ENCODE measurements at regions not wholly inside any gene's neighbourhood (a gene's known extent, or its start where the extent isn't known, plus 50 kb on each side); places are given as distances from the start of the nearest gene placed in this dataset.

DNA sequence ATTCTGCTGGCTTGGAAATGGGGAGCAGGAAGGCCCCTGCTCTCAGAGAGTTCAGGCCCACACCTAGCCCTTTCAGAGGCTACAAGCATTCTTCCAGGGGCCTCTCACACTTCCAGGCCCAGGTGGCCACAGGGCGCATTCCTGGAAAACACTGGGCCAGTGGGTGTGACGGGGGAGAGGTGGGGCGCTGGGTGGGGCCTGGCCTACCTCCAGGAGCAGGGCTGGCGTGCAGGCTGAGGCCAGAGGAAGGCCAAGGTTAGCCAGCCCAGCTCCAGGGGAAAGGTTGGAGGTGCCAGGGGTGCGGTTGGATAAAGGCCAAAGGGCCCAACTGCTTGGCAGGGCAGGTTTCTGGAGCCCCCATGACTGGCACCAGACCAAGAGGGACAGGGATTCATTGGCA is 198.2 kb downstream of the MAF start:
- no peak overlapping the region for H3K27ac Mint-ChIP-seq
- DNase-seq (ENCODE audit: low spot score): no peak
- peaks cover 1% of the 10 kb centered on the region for H3K27me3 Mint-ChIP-seq (ENCODE audit: low read depth)
- peaks cover 12% of the 10 kb centered on the region for H3K9me3 Mint-ChIP-seq
- H3K36me3 Mint-ChIP-seq (ENCODE audit: low read depth): no peaks in the 10 kb centered on the region
- no peak overlapping the region for H3K4me3 Mint-ChIP-seq
- no peaks in the 10 kb centered on the region for H3K4me1 Mint-ChIP-seq (ENCODE audit: low read depth)

DNA sequence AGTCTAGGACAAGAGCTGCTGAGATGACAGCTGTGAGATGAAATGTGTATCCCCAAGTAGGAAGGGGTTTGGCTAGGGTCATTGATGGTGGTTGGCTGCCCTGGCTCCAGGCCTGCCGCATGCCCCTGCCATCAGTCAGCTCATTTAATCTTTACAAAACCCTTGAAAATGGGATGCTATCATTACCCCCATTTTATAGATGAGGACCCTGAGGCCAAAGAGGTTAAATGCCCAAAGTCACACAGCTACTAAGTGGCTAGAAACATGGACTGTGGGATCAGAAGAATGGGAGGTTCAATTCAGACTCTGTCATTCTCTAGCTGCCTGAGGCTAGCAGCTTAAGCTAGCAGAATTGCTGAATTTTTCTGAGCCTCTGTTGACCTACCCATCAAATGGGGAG is 198.8 kb downstream of the MAF start:
- Mint-ChIP-seq H3K4me3 (no peak overlapping the region), H3K9me3 (peaks cover 12% of the 10 kb centered on the region), H3K36me3 (ENCODE audit: low read depth) (no peaks in the 10 kb centered on the region), H3K27me3 (ENCODE audit: low read depth) (no peaks in the 10 kb centered on the region), H3K4me1 (ENCODE audit: low read depth) (no peaks in the 10 kb centered on the region), H3K27ac (no peak overlapping the region)
- DNase-seq (ENCODE audit: low spot score): no peak

DNA sequence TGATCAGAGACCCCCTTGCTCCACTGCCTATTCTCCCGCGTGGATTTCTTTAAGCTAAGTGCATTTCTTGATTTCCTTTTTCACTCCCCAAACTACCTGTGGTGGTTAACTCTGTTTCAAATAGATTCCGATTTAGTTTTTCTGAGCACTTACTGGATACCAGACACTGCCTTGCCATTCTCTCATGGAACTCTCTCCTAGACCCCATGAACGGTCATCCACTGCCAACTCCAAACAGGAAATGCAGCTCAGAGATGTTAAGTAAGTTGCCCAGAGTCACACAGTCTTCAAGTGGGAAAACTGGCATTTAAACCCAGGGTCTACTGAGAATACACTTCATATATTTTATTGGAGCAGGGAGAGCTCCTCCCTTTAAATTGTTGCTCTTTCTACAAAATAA is 199.4 kb downstream of the MAF start:
- peaks cover 10% of the 10 kb centered on the region for H3K9me3 Mint-ChIP-seq
- H3K4me3 Mint-ChIP-seq: no peak overlapping the region
- H3K36me3 Mint-ChIP-seq (ENCODE audit: low read depth): no peaks in the 10 kb centered on the region
- H3K27me3 Mint-ChIP-seq (ENCODE audit: low read depth): no peaks in the 10 kb centered on the region
- no peak overlapping the region for H3K27ac Mint-ChIP-seq
- H3K4me1 Mint-ChIP-seq (ENCODE audit: low read depth): no peaks in the 10 kb centered on the region
- no peak for DNase-seq (ENCODE audit: low spot score)

- Mint-ChIP-seq H3K4me1 (ENCODE audit: low read depth) (no peaks in the 10 kb centered on the region), H3K4me3 (no peak overlapping the region), H3K27me3 (ENCODE audit: low read depth) (no peaks in the 10 kb centered on the region), H3K9me3 (peaks cover 4% of the 10 kb centered on the region), H3K27ac (no peak overlapping the region), H3K36me3 (ENCODE audit: low read depth) (no peaks in the 10 kb centered on the region)
- no peak for DNase-seq (ENCODE audit: low spot score)
Measured at GRCh38 chr16:79400462-79401149, 199.9 kb downstream of the MAF start.

GRCh38 chr16:79395591-79395990 is 204.9 kb downstream of the MAF start:
- no peak overlapping the region for H3K4me3 Mint-ChIP-seq
- H3K27me3 Mint-ChIP-seq (ENCODE audit: low read depth): peaks cover 11% of the 10 kb centered on the region
- H3K36me3 Mint-ChIP-seq (ENCODE audit: low read depth): no peaks in the 10 kb centered on the region
- no peak for DNase-seq (ENCODE audit: low spot score)
- H3K9me3 Mint-ChIP-seq: no peaks in the 10 kb centered on the region
- H3K27ac Mint-ChIP-seq: no peak overlapping the region
- H3K4me1 Mint-ChIP-seq (ENCODE audit: low read depth): peaks cover 10% of the 10 kb centered on the region

DNA sequence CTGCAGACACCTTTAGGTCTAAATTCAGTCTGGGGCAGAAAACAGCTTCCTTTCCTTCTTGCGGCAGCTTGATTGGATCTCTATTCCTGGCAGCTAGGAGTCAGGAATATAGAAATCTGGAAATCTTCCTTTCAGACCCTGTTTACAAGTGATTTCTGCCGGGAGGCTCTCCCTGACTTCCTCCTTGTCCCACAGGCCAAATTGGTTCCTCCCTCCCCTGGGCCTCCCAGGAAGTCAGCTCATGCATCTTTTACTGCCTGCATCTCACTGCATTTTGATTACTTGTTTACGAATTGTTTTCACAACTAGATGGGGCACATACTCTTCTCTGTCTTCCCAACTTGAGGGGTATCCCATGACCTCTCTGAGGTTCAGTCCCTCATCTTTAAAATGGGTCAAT is 206.3 kb downstream of the MAF start:
- Mint-ChIP-seq H3K9me3 (no peaks in the 10 kb centered on the region), H3K4me3 (no peak overlapping the region), H3K27me3 (ENCODE audit: low read depth) (peaks cover 11% of the 10 kb centered on the region), H3K4me1 (ENCODE audit: low read depth) (peaks cover 10% of the 10 kb centered on the region), H3K36me3 (ENCODE audit: low read depth) (no peaks in the 10 kb centered on the region), H3K27ac (no peak overlapping the region)
- DNase-seq (ENCODE audit: low spot score): no peak

DNA sequence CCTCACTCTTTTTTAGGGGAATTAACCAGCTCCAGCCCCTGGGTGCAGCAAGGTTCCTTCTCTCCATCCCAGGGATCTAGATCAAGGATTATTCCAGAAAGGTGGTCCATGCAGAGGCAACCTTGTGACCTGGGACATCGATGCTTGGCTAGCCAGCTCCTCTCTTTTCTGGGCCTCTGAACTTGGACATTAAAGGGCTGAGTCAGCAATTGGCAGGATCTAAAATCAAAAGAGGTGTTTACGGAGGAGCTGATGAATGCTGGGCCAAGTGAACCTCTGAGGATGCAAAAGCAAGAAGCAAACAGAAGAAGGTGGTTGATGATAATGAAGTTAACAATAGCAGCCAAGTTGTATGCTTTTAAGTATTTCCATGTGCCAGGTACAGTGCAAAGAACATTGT is 207.0 kb downstream of the MAF start:
- Mint-ChIP-seq H3K4me1 (ENCODE audit: low read depth) (peaks cover 10% of the 10 kb centered on the region), H3K36me3 (ENCODE audit: low read depth) (no peaks in the 10 kb centered on the region), H3K9me3 (no peaks in the 10 kb centered on the region), H3K27ac (no peak overlapping the region), H3K4me3 (no peak overlapping the region), H3K27me3 (ENCODE audit: low read depth) (peaks cover 11% of the 10 kb centered on the region)
- no peak for DNase-seq (ENCODE audit: low spot score)

DNA sequence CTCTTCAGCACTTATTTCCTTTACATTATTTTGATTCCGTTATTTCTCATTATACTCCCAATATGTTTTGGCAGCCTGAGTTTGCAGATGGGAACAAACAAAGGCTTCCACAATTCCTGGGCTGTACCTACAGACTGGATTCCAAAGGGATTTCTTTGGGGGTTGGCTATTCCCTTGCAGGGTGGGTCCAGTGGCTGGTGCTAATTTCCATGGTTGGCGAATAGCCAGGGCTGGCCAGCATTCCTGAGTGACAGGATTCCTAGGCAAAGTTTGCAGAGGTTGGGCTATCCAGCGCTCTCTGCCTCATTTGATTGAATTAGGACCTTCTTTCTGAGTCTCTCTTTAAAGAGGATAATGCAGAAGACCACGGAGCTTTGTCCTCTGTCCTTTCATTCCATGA is 207.4 kb downstream of the MAF start:
- no peaks in the 10 kb centered on the region for H3K9me3 Mint-ChIP-seq
- peaks cover 11% of the 10 kb centered on the region for H3K27me3 Mint-ChIP-seq (ENCODE audit: low read depth)
- no peaks in the 10 kb centered on the region for H3K36me3 Mint-ChIP-seq (ENCODE audit: low read depth)
- H3K27ac Mint-ChIP-seq: no peak overlapping the region
- peaks cover 10% of the 10 kb centered on the region for H3K4me1 Mint-ChIP-seq (ENCODE audit: low read depth)
- no peak for DNase-seq (ENCODE audit: low spot score)
- no peak overlapping the region for H3K4me3 Mint-ChIP-seq

DNA sequence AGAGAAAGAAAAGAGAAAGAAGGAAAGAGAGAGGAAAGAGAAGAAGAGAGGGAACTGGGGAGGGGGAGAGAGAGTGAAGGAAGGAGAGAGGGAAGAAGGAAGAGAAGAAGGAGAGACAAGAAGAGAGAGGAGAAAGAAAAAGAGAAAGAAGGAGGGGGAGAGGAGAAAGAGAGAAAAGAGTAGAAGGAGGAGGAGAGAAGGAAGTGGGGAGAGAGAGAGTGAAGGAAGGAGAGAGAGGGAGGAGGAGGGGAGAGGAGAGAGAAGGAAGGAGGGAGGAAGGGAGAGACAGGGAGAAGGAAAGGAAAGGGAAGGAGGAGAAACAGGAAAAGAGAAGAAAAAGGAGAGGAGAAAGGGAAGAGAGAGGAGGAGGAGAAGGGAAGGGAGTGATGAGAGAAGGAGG is 208.5 kb downstream of the MAF start:
- H3K27me3 Mint-ChIP-seq (ENCODE audit: low read depth): peaks cover 11% of the 10 kb centered on the region
- H3K9me3 Mint-ChIP-seq: no peaks in the 10 kb centered on the region
- H3K4me3 Mint-ChIP-seq: no peak overlapping the region
- no peaks in the 10 kb centered on the region for H3K36me3 Mint-ChIP-seq (ENCODE audit: low read depth)
- no peak for DNase-seq (ENCODE audit: low spot score)
- peaks cover 10% of the 10 kb centered on the region for H3K4me1 Mint-ChIP-seq (ENCODE audit: low read depth)
- no peak overlapping the region for H3K27ac Mint-ChIP-seq

GRCh38 chr16:79391395-79391794 is 209.1 kb downstream of the MAF start:
- DNase-seq (ENCODE audit: low spot score): no peak
- peaks cover 11% of the 10 kb centered on the region for H3K27me3 Mint-ChIP-seq (ENCODE audit: low read depth)
- no peaks in the 10 kb centered on the region for H3K36me3 Mint-ChIP-seq (ENCODE audit: low read depth)
- H3K9me3 Mint-ChIP-seq: no peaks in the 10 kb centered on the region
- H3K4me1 Mint-ChIP-seq (ENCODE audit: low read depth): peaks cover 10% of the 10 kb centered on the region
- H3K4me3 Mint-ChIP-seq: no peak overlapping the region
- peak overlapping the region; percentile 8 for H3K27ac Mint-ChIP-seq

- no peaks in the 10 kb centered on the region for H3K9me3 Mint-ChIP-seq
- no peak overlapping the region for H3K4me3 Mint-ChIP-seq
- no peak for DNase-seq (ENCODE audit: low spot score)
- no peaks in the 10 kb centered on the region for H3K36me3 Mint-ChIP-seq (ENCODE audit: low read depth)
- no peak overlapping the region for H3K27ac Mint-ChIP-seq
- H3K27me3 Mint-ChIP-seq (ENCODE audit: low read depth): peaks cover 11% of the 10 kb centered on the region
- H3K4me1 Mint-ChIP-seq (ENCODE audit: low read depth): peaks cover 10% of the 10 kb centered on the region
Measured at GRCh38 chr16:79390481-79391051, 210.0 kb downstream of the MAF start.

DNA sequence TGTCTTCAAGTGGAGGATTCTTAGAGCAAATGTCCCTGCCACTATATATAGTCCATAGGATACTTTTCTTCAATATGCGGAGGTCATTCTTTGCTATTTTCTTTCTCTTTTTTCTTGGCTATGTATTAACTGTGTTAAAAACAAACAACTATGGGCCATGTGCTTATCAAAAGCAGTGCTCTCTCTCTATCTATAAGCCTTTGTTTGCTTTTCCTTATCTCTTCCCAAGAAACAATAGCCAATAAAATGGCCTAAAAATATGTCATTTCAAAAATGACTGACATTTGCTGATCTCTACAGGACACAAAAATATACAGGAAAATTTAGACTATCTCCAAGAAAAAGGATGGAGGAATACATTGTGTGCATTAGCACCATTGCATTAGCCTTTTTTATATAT is 212.1 kb downstream of the MAF start:
- H3K36me3 Mint-ChIP-seq (ENCODE audit: low read depth): no peaks in the 10 kb centered on the region
- peaks cover 7% of the 10 kb centered on the region for H3K4me1 Mint-ChIP-seq (ENCODE audit: low read depth)

GRCh38 chr16:79386299-79386698 is 214.2 kb downstream of the MAF start:
- H3K27ac Mint-ChIP-seq: no peak overlapping the region
- no peaks in the 10 kb centered on the region for H3K36me3 Mint-ChIP-seq (ENCODE audit: low read depth)
- peaks cover 3% of the 10 kb centered on the region for H3K9me3 Mint-ChIP-seq
- no peak for DNase-seq (ENCODE audit: low spot score)
- H3K4me3 Mint-ChIP-seq: no peak overlapping the region
- peaks cover 13% of the 10 kb centered on the region for H3K4me1 Mint-ChIP-seq (ENCODE audit: low read depth)
- peaks cover under 1% of the 10 kb centered on the region for H3K27me3 Mint-ChIP-seq (ENCODE audit: low read depth)

More for the DNA sequence above, 212.1 kb downstream of the MAF start:
- Mint-ChIP-seq H3K27ac (no peak overlapping the region), H3K9me3 (peaks cover 3% of the 10 kb centered on the region), H3K4me3 (no peak overlapping the region), H3K27me3 (ENCODE audit: low read depth) (peaks cover 11% of the 10 kb centered on the region)
- DNase-seq (ENCODE audit: low spot score): no peak

DNA sequence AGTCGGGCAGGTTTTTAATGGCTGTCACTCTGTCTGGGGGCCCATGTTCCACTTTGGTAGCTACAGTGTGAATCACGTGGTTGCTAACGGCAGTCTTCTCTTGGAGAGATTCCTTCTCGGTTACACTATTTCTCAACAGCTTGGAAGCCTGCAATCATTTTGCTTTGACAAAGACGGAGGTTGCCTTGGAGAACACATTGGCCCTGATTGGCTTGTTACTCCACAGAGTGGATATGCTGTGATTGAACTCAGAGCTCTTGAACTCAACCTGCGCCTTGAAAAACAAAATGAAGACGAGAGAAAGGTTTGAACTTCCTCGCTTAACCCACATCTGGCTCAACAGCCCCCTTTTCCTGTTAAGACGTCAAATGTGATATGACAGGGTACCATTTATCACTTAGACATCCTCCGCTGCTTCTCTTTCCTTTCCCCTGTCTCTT is 218.9 kb downstream of the MAF start:
- Mint-ChIP-seq H3K9me3 (peaks cover 13% of the 10 kb centered on the region), H3K27me3 (ENCODE audit: low read depth) (peaks cover 2% of the 10 kb centered on the region), H3K27ac (no peak overlapping the region), H3K4me1 (ENCODE audit: low read depth) (peaks cover 23% of the 10 kb centered on the region), H3K4me3 (no peak overlapping the region), H3K36me3 (ENCODE audit: low read depth) (no peaks in the 10 kb centered on the region)
- DNase-seq (ENCODE audit: low spot score): no peak
